NCI-H2107 (cell line): ENCODE measurements at regions not wholly inside any gene's neighbourhood (a gene's known extent, or its start where the extent isn't known, plus 50 kb on each side); places are given as distances from the start of the nearest gene placed in this dataset.
"Not testable (repeated sequence)": the region's sequence is repeated elsewhere in the genome, so short reads cannot be mapped to it uniquely, and the experiment has no call there.

Source experiments
- DNase-seq: peaks from one replicate; lab custom pipeline; 2025; lab: John Stamatoyannopoulos, UW

GRCh38 chr17:53633856-53634255 is 188.9 kb upstream of the KIF2B start:
- no peak for DNase-seq

GRCh38 chr17:53631486-53631885 is 191.2 kb upstream of the KIF2B start:
- DNase-seq: no peak

- no peak for DNase-seq
Observed at GRCh38 chr17:53630638-53631037, 192.1 kb upstream of the KIF2B start.

- DNase-seq: no peak
Observed at GRCh38 chr17:53630115-53630514, 192.6 kb upstream of the KIF2B start.

GRCh38 chr17:53629188-53629587 is 193.5 kb upstream of the KIF2B start:
- DNase-seq: no peak

- DNase-seq: no peak
Observed at GRCh38 chr17:53628011-53628410, 194.7 kb upstream of the KIF2B start.

- DNase-seq: no peak
Observed at GRCh38 chr17:53627511-53627910, 195.2 kb upstream of the KIF2B start.

- no peak for DNase-seq
Observed at GRCh38 chr17:53626286-53626685, 196.4 kb upstream of the KIF2B start.

- DNase-seq: no peak
Observed at GRCh38 chr17:53619025-53619424, 203.7 kb upstream of the KIF2B start.

- DNase-seq: not testable (repeated sequence)
Observed at GRCh38 chr17:53608208-53608607, 214.5 kb upstream of the KIF2B start.

GRCh38 chr17:53607475-53607874 is 215.3 kb upstream of the KIF2B start:
- no peak for DNase-seq

- no peak for DNase-seq
Observed at GRCh38 chr17:53588317-53588716, 234.4 kb upstream of the KIF2B start.

- no peak for DNase-seq
Observed at GRCh38 chr17:53574038-53574437, 248.7 kb upstream of the KIF2B start.

GRCh38 chr17:53571342-53571741 is 251.4 kb upstream of the KIF2B start:
- no peak for DNase-seq

GRCh38 chr17:53570731-53571130 is 252.0 kb upstream of the KIF2B start:
- no peak for DNase-seq

- no peak for DNase-seq
Observed at GRCh38 chr17:53560953-53561352, 261.8 kb upstream of the KIF2B start.

- DNase-seq: no peak
Observed at GRCh38 chr17:53548252-53548651, 274.5 kb upstream of the KIF2B start.

- DNase-seq: no peak
Observed at GRCh38 chr17:53543472-53543871, 279.3 kb upstream of the KIF2B start.

GRCh38 chr17:53538129-53538617 is 284.6 kb upstream of the KIF2B start:
- DNase-seq: no peak

GRCh38 chr17:53527473-53527872 is 295.3 kb upstream of the KIF2B start:
- no peak for DNase-seq

GRCh38 chr17:53525590-53525989 is 297.1 kb upstream of the KIF2B start:
- DNase-seq: no peak

GRCh38 chr17:53516636-53517035 is 306.1 kb upstream of the KIF2B start:
- no peak for DNase-seq

GRCh38 chr17:53499277-53499676 is 323.4 kb upstream of the KIF2B start:
- DNase-seq: no peak

- no peak for DNase-seq
Observed at GRCh38 chr17:53496356-53496755, 326.4 kb upstream of the KIF2B start.

GRCh38 chr17:53492532-53492931 is 330.2 kb upstream of the KIF2B start:
- DNase-seq: no peak
